B cell (primary cell): ENCODE measurements at regions not wholly inside any gene's neighbourhood (a gene's known extent, or its start where the extent isn't known, plus 50 kb on each side); places are given as distances from the start of the nearest gene placed in this dataset.

Experiments
- ATAC-seq: fragments of 200-7000 bp; cut with Tn5 transposase; one replicate; pipeline ENCODE4 v1.10.0; 2021; ENCODE audit warnings: low read depth, mild to moderate bottlenecking, moderate number of reproducible peaks, moderate library complexity
- CTCF ChIA-PET: fragments of 350-600 bp; sonication (Branson Sonifier 250); formaldehyde crosslinking; loops from one replicate; lab custom pipeline; 2021; ENCODE audit warnings: antibody characterized with exemption, inconsistent platforms; lab: Charles Lee
- POLR2A ChIA-PET: fragments of 350-600 bp; sonication (Branson Sonifier 250); formaldehyde crosslinking; loops from one replicate; lab custom pipeline; 2021; ENCODE audit warnings: antibody characterized with exemption; lab: Charles Lee
- DNase-seq: peaks from one replicate; pipeline ENCODE4 v3.0.0; 2013
- H2AFZ ChIP-seq: 2 replicates; pipeline ENCODE4 v1.6.1; 2012; ENCODE audit warnings: mild to moderate bottlenecking, low read depth, low read length; ENCODE audit not compliant: insufficient read depth, poor library complexity, severe bottlenecking
- H3K27ac ChIP-seq, 2 donors: 1 replicate in 1 of 2; 2 replicates in 1 of 2; pipeline ENCODE4 v1.5.1; 2012 to 2013; ENCODE audit warnings: low read length in 2 of 2, mild to moderate bottlenecking in 2 of 2, moderate library complexity in 1 of 2
- H3K27me3 ChIP-seq, 4 experiments: fragments of 200-600 bp in 1 of 4; sonication (generic) in 1 of 4; replicated peaks in 1 of 4; 1 replicate in 2 of 4; 2 replicates in 2 of 4; pipeline versions ENCODE4 v1.6.1 to v1.7.0; 2013 to 2016; ENCODE audit warnings: low read length in 3 of 4, mild to moderate bottlenecking in 2 of 4, mixed read lengths in 1 of 4, moderate library complexity in 1 of 4; ENCODE audit not compliant: insufficient read depth in 4 of 4, control insufficient read depth in 3 of 4; ENCODE audit errors: control extremely low read depth in 1 of 4
- H3K36me3 ChIP-seq, 2 experiments: replicated peaks in 1 of 2; 1 replicate in 1 of 2; 2 replicates in 1 of 2; pipeline versions ENCODE4 v1.6.1 to v1.7.1; 2013; ENCODE audit warnings: low read length in 1 of 2; ENCODE audit not compliant: insufficient read depth in 2 of 2, control insufficient read depth in 1 of 2; ENCODE audit errors: control extremely low read depth in 1 of 2, extremely low read depth in 1 of 2
- H3K4me1 ChIP-seq, 2 donors: fragments of 200-600 bp in 1 of 2; sonication (generic) in 1 of 2; 1 replicate in 1 of 2; 2 replicates in 1 of 2; pipeline versions ENCODE4 v1.5.1 to v1.6.1; 2013 to 2017; ENCODE audit warnings: low read length in 2 of 2; ENCODE audit not compliant: control insufficient read depth in 2 of 2, insufficient read depth in 2 of 2
- H3K4me2 ChIP-seq: replicated peaks from 2 replicates; pipeline ENCODE3; 2012; ENCODE audit warnings: mild to moderate bottlenecking, low read depth, low read length; ENCODE audit not compliant: poor library complexity, severe bottlenecking
- H3K4me3 ChIP-seq, 5 experiments: fragments of 200-600 bp in 1 of 5; sonication (generic) in 1 of 5; 1 replicate in 3 of 5; 2 replicates in 2 of 5; pipeline versions ENCODE4 v1.5.1 to v1.7.0; 2011 to 2016; ENCODE audit warnings: low read length in 4 of 5, mild to moderate bottlenecking in 4 of 5, low read depth in 2 of 5, control low read depth in 1 of 5, moderate library complexity in 1 of 5; ENCODE audit not compliant: insufficient read depth in 1 of 5; ENCODE audit errors: control extremely low read depth in 1 of 5, extremely low read depth in 1 of 5
- H3K79me2 ChIP-seq: fragments of 200-600 bp; sonication (generic); one replicate; pipeline ENCODE4 v1.6.0; 2016; ENCODE audit warnings: low read length; ENCODE audit not compliant: control insufficient read depth, insufficient read depth
- H3K9ac ChIP-seq: fragments of 200-600 bp; sonication (generic); 2 replicates; pipeline ENCODE4 v1.6.1; 2017; ENCODE audit warnings: mild to moderate bottlenecking, low read length, moderate library complexity
- H3K9me3 ChIP-seq, 3 donors: one replicate each; pipeline versions ENCODE4 v1.6.1 to v1.7.1; 2013; ENCODE audit warnings: low read length in 2 of 3; ENCODE audit not compliant: control insufficient read depth in 2 of 3, insufficient read depth in 1 of 3; ENCODE audit errors: control extremely low read depth in 1 of 3
- H4K20me1 ChIP-seq: 2 replicates; pipeline ENCODE4 v1.6.0; 2012; ENCODE audit warnings: mild to moderate bottlenecking, low read length; ENCODE audit not compliant: insufficient read depth, control insufficient read depth, poor library complexity, severe bottlenecking
- H3K27ac Mint-ChIP-seq: one replicate; pipeline ENCODE4 v1.8.0; 2021; ENCODE audit warnings: mixed read lengths
- H3K27me3 Mint-ChIP-seq: one replicate; pipeline ENCODE4 v1.8.0; 2021; ENCODE audit warnings: mixed read lengths
- H3K4me1 Mint-ChIP-seq: one replicate; pipeline ENCODE4 v1.8.0; 2021; ENCODE audit warnings: mixed read lengths
- H3K4me3 Mint-ChIP-seq: one replicate; pipeline ENCODE4 v1.8.0; 2021; ENCODE audit warnings: mixed read lengths
- H3K9me3 Mint-ChIP-seq: one replicate; pipeline ENCODE4 v1.8.0; 2022; ENCODE audit warnings: mixed read lengths; ENCODE audit not compliant: insufficient read depth
- EZH2 ChIP-seq: IDR thresholded peaks from 2 replicates; pipeline ENCODE4 v1.6.1; 2012; ENCODE audit warnings: borderline replicate concordance, low read depth, mild to moderate bottlenecking, moderate library complexity, low read length; ENCODE audit not compliant: insufficient read depth, poor library complexity, severe bottlenecking
- WGBS: methylation state at CpG from one replicate; pipeline ENCODE4 v1.1.5; 2013; ENCODE audit warnings: missing lambda C conversion rate; ENCODE audit not compliant: insufficient coverage; 5-methylcytosine and 5-hydroxymethylcytosine counted together
- intact Hi-C: fragments of 100-400 bp; cut with micrococcal nuclease; formaldehyde crosslinking; loops from one replicate; pipeline ENCODE4 v1.10.0; 2022
- TF ChIP-seq, protein P1 (sequence below): fragments of 200-600 bp; IDR thresholded peaks from one replicate; pipeline ENCODE4 v1.8.0; 2022; ENCODE audit warnings: antibody characterized with exemption, mild to moderate bottlenecking

DNA sequence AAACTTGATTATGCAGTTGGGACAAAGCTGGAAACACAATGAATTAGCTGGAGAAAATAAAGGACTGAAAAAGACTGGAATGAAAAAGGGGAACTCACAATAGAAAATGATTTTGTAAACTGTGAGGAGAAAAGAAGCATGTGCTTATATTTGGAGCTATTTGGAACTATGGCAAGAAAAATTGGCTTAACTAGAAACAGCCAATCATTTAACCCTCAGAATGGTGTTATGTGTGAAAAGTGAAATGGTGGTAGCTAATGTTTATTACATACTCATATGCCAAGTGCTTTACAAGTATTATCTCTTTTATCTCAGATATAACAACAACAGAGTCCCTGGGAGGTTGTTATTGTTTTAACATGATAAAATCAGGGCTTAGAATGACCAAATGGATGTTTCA, 583.1 kb upstream of the SEL1L start:
- intact Hi-C loops = no loop called here
- no peak overlapping the region for H3K4me3 Mint-ChIP-seq
- Histone ChIP-seq H3K27ac (no peak overlapping the region), H3K9ac (no peak overlapping the region), H4K20me1 (no peaks in the 10 kb centered on the region), H3K9me3 (no peaks in the 10 kb centered on the region), H3K4me3 (no peak overlapping the region), H3K4me2 (no peak overlapping the region), H3K36me3 (no peaks in the 10 kb centered on the region), H3K27me3 (no peaks in the 10 kb centered on the region), H3K79me2 (no peaks in the 10 kb centered on the region), H2AFZ (no peak overlapping the region), H3K4me1 (no peaks in the 10 kb centered on the region)
- ATAC-seq (no peak), DNase-seq (no peak)
- POLR2A ChIA-PET = no interaction called here
- no peaks in the 10 kb centered on the region for H3K4me1 Mint-ChIP-seq
- H3K9me3 Mint-ChIP-seq = peaks cover 7% of the 10 kb centered on the region
- H3K27me3 Mint-ChIP-seq = no peaks in the 10 kb centered on the region
- no peak overlapping the region for H3K27ac Mint-ChIP-seq
- CTCF ChIA-PET = no interaction called here
- TF ChIP-seq EZH2 = no peak
- TF ChIP-seq, protein P1, sequence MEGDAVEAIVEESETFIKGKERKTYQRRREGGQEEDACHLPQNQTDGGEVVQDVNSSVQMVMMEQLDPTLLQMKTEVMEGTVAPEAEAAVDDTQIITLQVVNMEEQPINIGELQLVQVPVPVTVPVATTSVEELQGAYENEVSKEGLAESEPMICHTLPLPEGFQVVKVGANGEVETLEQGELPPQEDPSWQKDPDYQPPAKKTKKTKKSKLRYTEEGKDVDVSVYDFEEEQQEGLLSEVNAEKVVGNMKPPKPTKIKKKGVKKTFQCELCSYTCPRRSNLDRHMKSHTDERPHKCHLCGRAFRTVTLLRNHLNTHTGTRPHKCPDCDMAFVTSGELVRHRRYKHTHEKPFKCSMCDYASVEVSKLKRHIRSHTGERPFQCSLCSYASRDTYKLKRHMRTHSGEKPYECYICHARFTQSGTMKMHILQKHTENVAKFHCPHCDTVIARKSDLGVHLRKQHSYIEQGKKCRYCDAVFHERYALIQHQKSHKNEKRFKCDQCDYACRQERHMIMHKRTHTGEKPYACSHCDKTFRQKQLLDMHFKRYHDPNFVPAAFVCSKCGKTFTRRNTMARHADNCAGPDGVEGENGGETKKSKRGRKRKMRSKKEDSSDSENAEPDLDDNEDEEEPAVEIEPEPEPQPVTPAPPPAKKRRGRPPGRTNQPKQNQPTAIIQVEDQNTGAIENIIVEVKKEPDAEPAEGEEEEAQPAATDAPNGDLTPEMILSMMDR = no peak

DNA sequence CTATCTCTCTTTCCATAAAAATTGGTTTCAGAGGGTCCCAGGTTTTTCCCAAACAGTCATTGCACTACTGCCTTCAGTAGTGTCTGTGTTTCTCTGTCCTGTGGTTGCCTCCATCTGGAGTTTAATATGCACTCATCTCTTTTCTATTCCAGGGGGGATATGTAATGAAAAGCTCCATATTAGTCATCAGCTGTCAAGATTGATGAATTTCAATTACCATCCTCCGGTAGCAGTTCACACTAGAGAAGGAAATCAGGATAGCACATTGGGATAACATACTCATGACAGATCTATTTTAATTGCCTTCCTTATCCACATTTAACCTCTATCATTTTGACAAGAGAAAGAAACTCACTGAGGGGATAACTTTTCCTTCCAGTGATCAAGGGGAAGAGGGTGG, 589.0 kb upstream of the SEL1L start:
- Histone ChIP-seq H3K4me3 (no peak overlapping the region), H3K27ac (no peak overlapping the region), H3K9ac (no peak overlapping the region), H3K4me2 (no peak overlapping the region), H4K20me1 (no peaks in the 10 kb centered on the region), H3K4me1 (no peaks in the 10 kb centered on the region), H3K9me3 (no peaks in the 10 kb centered on the region), H3K79me2 (no peaks in the 10 kb centered on the region), H3K36me3 (no peaks in the 10 kb centered on the region), H2AFZ (no peak overlapping the region), H3K27me3 (no peaks in the 10 kb centered on the region)
- intact Hi-C loops = no loop called here
- H3K9me3 Mint-ChIP-seq = no peaks in the 10 kb centered on the region
- no peaks in the 10 kb centered on the region for H3K27me3 Mint-ChIP-seq
- H3K4me1 Mint-ChIP-seq = no peaks in the 10 kb centered on the region
- no CpG with 5 or more reads among the region's 1 CpG for WGBS
- POLR2A ChIA-PET = no interaction called here
- TF ChIP-seq, protein P1 = no peak
- TF ChIP-seq EZH2 = no peak
- DNase-seq = no peak
- ATAC-seq = no peak
- H3K27ac Mint-ChIP-seq = no peak overlapping the region
- no peak overlapping the region for H3K4me3 Mint-ChIP-seq
- CTCF ChIA-PET = no interaction called here
